Sigmoid colon (tissue), 4 donors: ENCODE measurements at regions not wholly inside any gene's neighbourhood (a gene's known extent, or its start where the extent isn't known, plus 50 kb on each side); places are given as distances from the start of the nearest gene placed in this dataset.

ENCODE experiments used
- POLR2A ChIP-seq, 2 donors: fragments of 450-650 bp; IDR thresholded peaks; one replicate each; pipeline ENCODE4 v1.6.1; 2016; ENCODE audit warnings: antibody characterized with exemption in 2 of 2, mild to moderate bottlenecking in 2 of 2, moderate library complexity in 2 of 2
- POLR2AphosphoS5 ChIP-seq, 4 donors: sonication (generic); formaldehyde crosslinking; IDR thresholded peaks; one replicate each; pipeline ENCODE4 v1.6.1; 2017; ENCODE audit warnings: antibody characterized with exemption in 4 of 4
- TF ChIP-seq, protein P1 (sequence below), 4 experiments: fragments of 450-650 bp in 3 of 4; fragments of 200-600 bp in 1 of 4; IDR thresholded peaks; one replicate each; pipeline ENCODE4 v1.5.1; 2016 to 2019; ENCODE audit warnings: antibody characterized with exemption in 4 of 4, mild to moderate bottlenecking in 3 of 4, moderate library complexity in 2 of 4

DNA sequence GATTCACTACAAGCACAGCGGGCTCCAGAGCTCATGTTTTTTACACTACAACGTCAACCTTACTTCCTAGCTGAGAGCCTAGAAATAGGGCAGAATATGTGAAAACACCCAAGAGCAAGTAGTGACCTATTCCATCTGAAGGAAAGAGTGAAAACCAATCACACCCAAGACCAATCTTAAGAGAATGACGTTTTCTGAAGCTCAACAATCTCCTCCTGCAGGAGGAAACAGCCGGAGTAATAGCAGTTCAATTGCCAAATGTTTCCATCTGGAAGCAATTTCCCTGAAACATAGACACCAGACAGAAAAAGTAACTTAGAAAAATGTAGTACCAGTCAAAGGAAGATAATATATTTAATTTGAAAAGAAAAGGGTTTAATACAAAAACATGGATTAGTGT lies 142.4 kb downstream of the ANXA5 start:
- TF ChIP-seq POLR2AphosphoS5 (IDR thresholded peaks at IDR 0.05) (no peak), POLR2A (IDR thresholded peaks at IDR 0.05) (no peak)
- TF ChIP-seq, protein P1, sequence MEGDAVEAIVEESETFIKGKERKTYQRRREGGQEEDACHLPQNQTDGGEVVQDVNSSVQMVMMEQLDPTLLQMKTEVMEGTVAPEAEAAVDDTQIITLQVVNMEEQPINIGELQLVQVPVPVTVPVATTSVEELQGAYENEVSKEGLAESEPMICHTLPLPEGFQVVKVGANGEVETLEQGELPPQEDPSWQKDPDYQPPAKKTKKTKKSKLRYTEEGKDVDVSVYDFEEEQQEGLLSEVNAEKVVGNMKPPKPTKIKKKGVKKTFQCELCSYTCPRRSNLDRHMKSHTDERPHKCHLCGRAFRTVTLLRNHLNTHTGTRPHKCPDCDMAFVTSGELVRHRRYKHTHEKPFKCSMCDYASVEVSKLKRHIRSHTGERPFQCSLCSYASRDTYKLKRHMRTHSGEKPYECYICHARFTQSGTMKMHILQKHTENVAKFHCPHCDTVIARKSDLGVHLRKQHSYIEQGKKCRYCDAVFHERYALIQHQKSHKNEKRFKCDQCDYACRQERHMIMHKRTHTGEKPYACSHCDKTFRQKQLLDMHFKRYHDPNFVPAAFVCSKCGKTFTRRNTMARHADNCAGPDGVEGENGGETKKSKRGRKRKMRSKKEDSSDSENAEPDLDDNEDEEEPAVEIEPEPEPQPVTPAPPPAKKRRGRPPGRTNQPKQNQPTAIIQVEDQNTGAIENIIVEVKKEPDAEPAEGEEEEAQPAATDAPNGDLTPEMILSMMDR (IDR thresholded peaks at IDR 0.05), result no peak
